Endothelial cell of umbilical vein (primary cell): ENCODE measurements at regions not wholly inside any gene's neighbourhood (a gene's known extent, or its start where the extent isn't known, plus 50 kb on each side); places are given as distances from the start of the nearest gene placed in this dataset.

Experiments used
- BruUV-seq: library from RNA; stranded (reverse); fragments of 400-500 nt; replicated peaks from 2 replicates; lab custom pipeline; 2021; lab: Mats Ljungman, UMichigan
- CTCF ChIA-PET: fragments of 300-600, 350-600 bp; sonication (Branson Sonifier 250); formaldehyde crosslinking; loops from one replicate; lab custom pipeline; 2021; ENCODE audit warnings: antibody characterized with exemption, inconsistent platforms; lab: Charles Lee
- POLR2A ChIA-PET: fragments of 300-600, 350-600 bp; sonication (Branson Sonifier 250); formaldehyde crosslinking; loops from one replicate; lab custom pipeline; 2021; ENCODE audit warnings: antibody characterized with exemption, inconsistent platforms; lab: Charles Lee
- DNase-seq: peaks from one replicate; pipeline ENCODE4 v3.0.0-alpha.2; 2011; ENCODE audit warnings: low read depth, low spot score
- FAIRE-seq: peaks from 2 replicates; lab custom pipeline; 2011; peaks lifted over from hg19 to GRCh38; lab: Jason Lieb, UNC
- H2AFZ ChIP-seq: 2 replicates; pipeline ENCODE4 v1.6.0; 2012; ENCODE audit warnings: low read depth, low read length, control low read depth, inconsistent platforms
- H3K27ac ChIP-seq: 2 replicates; pipeline ENCODE4 v1.5.1; 2011; ENCODE audit warnings: low read depth, mild to moderate bottlenecking, control low read depth, low read length, moderate library complexity; ENCODE audit not compliant: insufficient read depth
- H3K27me3 ChIP-seq, 2 experiments: 2 replicates each; pipeline versions ENCODE4 v1.6.0 to v1.6.1; 2011; ENCODE audit warnings: low read length in 2 of 2, mixed read lengths in 1 of 2; ENCODE audit not compliant: control insufficient read depth in 2 of 2, insufficient read depth in 2 of 2
- H3K36me3 ChIP-seq, 2 experiments: 2 replicates in 1 of 2; 3 replicates in 1 of 2; pipeline ENCODE4 v1.5.1; 2011; ENCODE audit warnings: low read length in 2 of 2, mild to moderate bottlenecking in 1 of 2, moderate library complexity in 1 of 2; ENCODE audit not compliant: control insufficient read depth in 2 of 2, insufficient read depth in 2 of 2; ENCODE audit errors: extremely low read depth in 1 of 2
- H3K4me1 ChIP-seq: 3 replicates; pipeline ENCODE4 v1.5.1; 2011; ENCODE audit warnings: mild to moderate bottlenecking, low read length; ENCODE audit not compliant: control insufficient read depth, insufficient read depth; ENCODE audit errors: extremely low read depth
- H3K4me2 ChIP-seq: 2 replicates; pipeline ENCODE4 v1.6.1; 2011; ENCODE audit warnings: low read length, control low read depth, mixed read lengths; ENCODE audit not compliant: insufficient read depth
- H3K4me3 ChIP-seq, 3 experiments: fragments of 200-600 bp in 1 of 3; sonication (generic), shearing (Covaris generic) in 1 of 3; replicated peaks in 1 of 3; 2 replicates each; pipeline ENCODE4 v1.5.1; 2011 to 2016; ENCODE audit warnings: control low read depth in 3 of 3, low read length in 3 of 3, mild to moderate bottlenecking in 2 of 3, inconsistent platforms in 1 of 3, low read depth in 1 of 3, moderate library complexity in 1 of 3; ENCODE audit not compliant: insufficient read depth in 1 of 3
- H3K79me2 ChIP-seq: 2 replicates; pipeline ENCODE4 v1.6.0; 2012; ENCODE audit warnings: low read length, inconsistent platforms; ENCODE audit not compliant: control insufficient read depth, insufficient read depth
- H3K9ac ChIP-seq: replicated peaks from 2 replicates; pipeline ENCODE3; 2011; ENCODE audit warnings: low read length, control low read depth; ENCODE audit not compliant: insufficient read depth; ENCODE audit errors: extremely low read depth
- H3K9me1 ChIP-seq: replicated peaks from 3 replicates; pipeline ENCODE4 v1.6.0; 2011; ENCODE audit warnings: mild to moderate bottlenecking, low read length; ENCODE audit not compliant: control insufficient read depth, insufficient read depth; ENCODE audit errors: extremely low read depth
- H3K9me3 ChIP-seq: replicated peaks from 2 replicates; pipeline ENCODE4 v1.5.1; 2012; ENCODE audit warnings: low read length, inconsistent platforms; ENCODE audit not compliant: control insufficient read depth, insufficient read depth
- H4K20me1 ChIP-seq: replicated peaks from 2 replicates; pipeline ENCODE3; 2011; ENCODE audit warnings: mild to moderate bottlenecking, low read length; ENCODE audit not compliant: control insufficient read depth, insufficient read depth; ENCODE audit errors: extremely low read depth
- CTCF ChIP-seq, 2 donors: IDR thresholded peaks; 1 replicate in 1 of 2; 2 replicates in 1 of 2; pipeline ENCODE4 v1.5.1; 2011; ENCODE audit warnings: low read length in 2 of 2, mild to moderate bottlenecking in 2 of 2, moderate library complexity in 2 of 2, control low read depth in 1 of 2, inconsistent platforms in 1 of 2, low read depth in 1 of 2; ENCODE audit not compliant: insufficient read depth in 1 of 2; ENCODE audit errors: extremely low read depth in 1 of 2
- FOS ChIP-seq: IDR thresholded peaks from 2 replicates; pipeline ENCODE4 v1.6.1; 2011; ENCODE audit warnings: mild to moderate bottlenecking, low read length, moderate library complexity, borderline replicate concordance; ENCODE audit not compliant: insufficient read depth
- JUN ChIP-seq: IDR thresholded peaks from 2 replicates; pipeline ENCODE4 v1.6.1; 2011; ENCODE audit warnings: borderline replicate concordance, low read depth; ENCODE audit not compliant: insufficient read length, insufficient read depth
- MYC ChIP-seq: IDR thresholded peaks from one replicate; pipeline ENCODE4 v1.6.1; 2011; ENCODE audit warnings: mild to moderate bottlenecking, low read depth, low read length
- POLR2AphosphoS5 ChIP-seq: IDR thresholded peaks from 2 replicates; pipeline ENCODE4 v1.6.1; 2012; ENCODE audit warnings: low read depth, mild to moderate bottlenecking, control low read depth, low read length, moderate library complexity; ENCODE audit not compliant: insufficient read depth
- dilution Hi-C: fragments of 300-500 bp; cut with MboI; formaldehyde crosslinking; loops from one replicate; pipeline ENCODE4 v1.15.0; 2019; ENCODE audit warnings: low sequenced_read_pairs; ENCODE audit not compliant: extremely low pct_ligation_motif_present
- intact Hi-C: fragments of 100-400 bp; cut with micrococcal nuclease; formaldehyde crosslinking; loops from one replicate; pipeline ENCODE4 v1.10.0; 2022
- TF ChIP-seq, protein P1 (sequence below): IDR thresholded peaks from 2 replicates; pipeline ENCODE4 v1.6.1; 2011; ENCODE audit not compliant: insufficient read depth, insufficient read length

DNA sequence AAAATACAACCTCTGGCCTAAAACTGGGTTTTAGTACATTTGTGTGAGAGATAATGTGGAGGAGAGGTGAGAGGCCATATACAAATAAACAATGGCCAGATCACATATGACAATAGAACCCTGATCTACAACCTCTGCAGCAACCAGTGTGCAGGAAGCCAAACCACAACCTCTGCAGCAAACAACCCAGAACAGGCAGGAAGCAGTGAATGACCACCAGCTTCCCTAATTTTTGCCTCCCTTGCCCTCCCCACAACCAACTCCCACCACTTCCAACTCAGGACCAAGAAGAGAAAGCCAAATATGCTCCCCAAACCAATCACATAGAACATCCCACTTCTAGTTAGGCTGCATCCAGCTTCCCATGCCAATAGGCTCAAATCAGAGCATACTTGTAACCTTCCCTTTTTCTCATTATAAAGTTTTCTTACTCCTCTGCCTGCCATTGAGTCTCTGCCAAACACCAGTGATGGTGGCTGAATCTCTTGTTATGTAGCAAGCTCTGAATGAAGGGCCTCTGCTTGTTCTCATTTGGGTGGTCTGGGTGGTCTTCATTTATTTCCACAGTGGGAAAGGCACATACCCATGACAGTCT is 102.6 kb upstream of the GAP43 start:
- no peaks in the 10 kb centered on the region for H3K36me3 ChIP-seq
- dilution Hi-C loops = no loop called here
- FAIRE-seq (peak; percentile 44), DNase-seq (no peak)
- H2AFZ ChIP-seq = no peak overlapping the region
- BruUV-seq = no TSS peak
- ChIA-PET CTCF (no interaction called here), POLR2A (no interaction called here)
- H3K79me2 ChIP-seq = no peaks in the 10 kb centered on the region
- H3K9me3 ChIP-seq = no peaks in the 10 kb centered on the region
- peaks cover 0 to 2% of the 10 kb centered on the region in 2 experiments for H3K27me3 ChIP-seq
- H3K27ac ChIP-seq = no peak overlapping the region
- intact Hi-C loops = no loop called here
- no peak overlapping the region for H3K4me3 ChIP-seq
- H3K9me1 ChIP-seq = no peaks in the 10 kb centered on the region
- H3K9ac ChIP-seq = no peak overlapping the region
- peaks cover 8% of the 10 kb centered on the region for H3K4me1 ChIP-seq
- no peak overlapping the region for H3K4me2 ChIP-seq
- H4K20me1 ChIP-seq = no peaks in the 10 kb centered on the region
- TF ChIP-seq, protein P1, sequence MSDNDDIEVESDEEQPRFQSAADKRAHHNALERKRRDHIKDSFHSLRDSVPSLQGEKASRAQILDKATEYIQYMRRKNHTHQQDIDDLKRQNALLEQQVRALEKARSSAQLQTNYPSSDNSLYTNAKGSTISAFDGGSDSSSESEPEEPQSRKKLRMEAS = no peak
- TF ChIP-seq CTCF (IDR thresholded peaks at IDR 0.05; ENCODE audit: extremely low read depth in 1 of 2, insufficient read depth in 1 of 2, low read depth in 1 of 2, low read length in 2 of 2) (no peak), POLR2AphosphoS5 (no peak), JUN (no peak), MYC (no peak), FOS (no peak)
